Dedifferentiated amniotic fluid mesenchymal stem cell (primary cell): ENCODE measurements at regions not wholly inside any gene's neighbourhood (a gene's known extent, or its start where the extent isn't known, plus 50 kb on each side); places are given as distances from the start of the nearest gene placed in this dataset.
"Not testable (repeated sequence)": the region's sequence is repeated elsewhere in the genome, so short reads cannot be mapped to it uniquely, and the experiment has no call there.

Experiments
- DNase-seq: peaks from one replicate; pipeline ENCODE4 v3.0.0-alpha.2; 2016; ENCODE audit errors: extremely low spot score

DNA sequence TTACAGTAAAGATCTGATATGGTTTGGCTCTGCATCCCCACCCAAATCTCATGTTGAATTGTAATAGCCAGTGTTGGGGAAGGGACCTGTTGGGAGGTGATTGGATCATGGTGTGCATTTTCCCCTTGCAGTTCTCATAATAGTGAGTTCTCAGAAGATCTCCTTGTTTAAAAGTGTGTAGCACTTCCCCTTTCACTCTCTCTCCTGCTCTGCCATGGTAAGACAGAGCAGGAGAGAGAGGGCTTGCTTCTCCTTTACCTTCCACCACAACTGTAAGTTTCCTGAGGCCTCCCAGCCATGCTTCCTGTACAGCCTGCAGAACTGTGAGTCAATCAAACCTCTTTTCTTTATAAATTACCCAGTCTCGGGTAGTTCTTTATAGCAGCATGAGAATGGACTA is 1530.9 kb upstream of the C9orf72 start:
- DNase-seq, result not testable (repeated sequence)

DNA sequence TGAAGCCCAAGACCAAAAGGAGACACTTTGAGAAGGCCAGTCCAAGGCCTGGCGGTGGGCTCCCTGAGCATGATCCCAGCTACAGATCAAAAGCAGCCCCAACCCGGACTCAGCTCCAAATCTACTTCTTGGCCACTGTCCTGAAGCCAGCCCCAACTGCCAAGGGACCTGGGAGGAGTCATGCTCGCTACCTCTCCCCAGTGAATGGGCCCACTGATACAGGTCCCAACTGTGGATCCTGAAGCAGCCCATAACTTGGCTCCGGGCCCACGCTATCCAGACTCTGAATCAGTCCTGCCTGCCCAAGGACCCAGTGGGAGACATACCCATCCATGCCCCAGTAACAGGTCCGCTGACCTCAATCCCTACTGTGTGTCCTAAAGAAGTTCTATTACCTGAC is 1545.3 kb upstream of the C9orf72 start:
- no peak for DNase-seq

DNA sequence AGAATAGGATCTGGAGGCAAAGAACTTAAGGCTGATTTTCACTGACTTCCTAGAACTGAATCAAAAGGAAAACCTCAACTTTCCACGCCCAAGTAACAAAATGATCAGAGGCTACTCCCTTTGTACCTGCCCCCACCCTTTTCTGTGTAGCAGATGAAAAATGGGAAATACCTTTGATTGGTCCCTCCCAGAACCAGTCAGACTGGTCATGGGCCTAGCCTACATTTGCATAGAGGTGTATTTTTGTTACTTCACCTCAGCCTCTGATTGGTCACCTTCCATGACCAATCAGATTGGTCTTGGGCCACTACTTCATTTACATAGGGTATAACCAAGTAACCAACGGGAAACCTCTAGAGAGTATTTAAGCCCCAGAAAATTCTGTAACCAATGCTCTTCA is 1553.5 kb upstream of the C9orf72 start:
- DNase-seq, result no peak

DNA sequence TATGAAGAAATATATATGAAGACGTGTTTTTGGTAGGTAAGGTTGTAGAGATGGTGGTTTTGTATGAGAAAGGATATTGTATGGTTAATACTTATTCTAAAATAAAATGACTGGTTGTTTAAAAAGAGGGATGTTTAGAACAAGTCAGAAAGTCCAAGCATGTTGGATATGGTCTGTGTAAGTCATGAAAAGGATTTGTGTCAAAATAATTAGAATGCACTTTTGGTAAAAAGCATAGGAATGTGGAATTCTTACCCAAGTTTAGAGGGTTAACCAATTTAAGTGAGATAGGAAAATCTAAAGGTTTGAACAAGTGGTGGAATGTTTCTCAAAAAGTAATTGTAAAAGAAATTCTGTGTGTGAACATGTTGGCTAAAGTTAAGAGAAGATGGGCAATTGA is 1556.5 kb upstream of the C9orf72 start:
- no peak for DNase-seq

DNA sequence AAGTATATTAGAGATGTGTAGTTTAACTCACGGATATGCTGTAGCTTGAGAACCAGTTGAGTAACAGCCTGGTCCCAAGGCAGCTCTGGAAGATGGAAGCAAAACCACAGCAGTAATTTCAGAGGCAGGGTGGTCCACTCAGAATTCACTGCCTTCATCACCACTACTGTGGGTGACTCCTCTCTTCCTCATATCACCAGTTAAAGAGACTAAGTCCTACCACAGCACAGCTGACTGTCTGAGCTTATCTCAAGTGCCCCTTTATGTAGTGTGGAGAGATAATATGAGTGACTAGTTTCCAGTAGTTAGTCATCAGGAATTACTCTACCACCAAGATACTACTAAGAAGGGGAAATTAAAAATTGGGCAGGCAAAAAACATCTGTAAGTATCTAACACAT is 1571.2 kb upstream of the C9orf72 start:
- no peak for DNase-seq

DNA sequence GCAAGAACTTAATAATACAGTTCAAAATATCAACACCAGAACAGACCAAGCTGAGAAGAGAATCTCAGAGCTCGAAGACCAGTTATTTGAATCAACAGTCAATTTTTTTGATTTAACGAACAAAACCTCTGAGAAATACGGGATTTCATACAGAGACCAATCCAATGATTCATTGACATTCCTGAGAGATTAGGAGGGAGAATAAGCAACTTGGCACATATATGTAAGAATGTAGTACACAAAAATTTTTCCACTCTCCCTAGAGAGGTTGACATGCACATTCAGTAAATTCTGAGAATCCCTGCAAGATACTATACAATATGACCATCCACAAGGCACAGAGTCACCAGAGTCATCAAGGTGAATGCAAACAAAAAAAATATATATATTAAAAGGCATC is 1577.3 kb upstream of the C9orf72 start:
- no peak for DNase-seq

DNA sequence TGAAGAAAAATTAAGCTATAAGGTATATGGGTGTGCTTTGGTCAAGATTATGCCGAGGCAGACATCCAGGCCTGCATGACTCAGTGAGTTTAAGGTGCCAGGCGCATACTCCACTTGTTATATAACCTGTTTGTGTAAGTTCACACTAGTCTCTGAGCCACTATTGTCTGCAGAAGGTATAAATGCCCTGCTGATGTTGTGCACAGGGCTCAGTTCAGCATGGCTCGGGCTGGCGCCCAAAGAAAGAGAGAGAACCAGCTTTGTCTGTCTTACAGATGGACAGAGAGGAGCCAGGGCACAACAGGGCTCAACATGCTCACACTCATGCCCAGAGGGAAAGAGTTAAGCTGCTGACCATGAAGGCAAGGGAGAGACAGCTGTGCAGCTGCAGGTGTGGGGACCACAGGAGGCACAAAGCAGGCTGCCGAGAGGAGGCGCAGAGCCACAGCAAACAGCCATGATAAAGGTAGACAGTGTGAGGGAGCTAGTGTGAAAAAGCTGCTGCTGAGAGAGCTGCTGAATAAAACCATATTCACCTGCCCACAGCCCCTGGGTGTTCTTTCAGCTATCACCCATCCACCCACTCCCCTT is 1587.6 kb upstream of the C9orf72 start:
- no peak for DNase-seq

DNA sequence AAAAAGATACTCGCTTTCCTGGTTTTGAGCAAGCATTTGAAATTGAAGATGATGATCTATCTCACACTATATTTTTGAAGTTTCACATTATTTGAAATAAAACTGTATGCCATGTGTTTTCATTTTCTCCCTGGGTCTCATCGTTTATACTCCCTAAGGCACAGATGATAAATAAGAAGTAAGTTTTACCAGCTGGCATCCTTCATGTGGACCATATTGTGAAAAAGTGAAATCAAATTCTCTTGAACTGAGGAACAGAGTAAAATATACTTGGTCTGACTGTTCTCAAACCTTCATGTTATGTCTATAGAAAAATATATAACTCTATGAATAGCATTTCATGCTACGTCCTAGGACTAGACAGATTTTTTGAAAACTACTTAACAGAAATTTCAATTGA is 1600.9 kb upstream of the C9orf72 start:
- no peak for DNase-seq

DNA sequence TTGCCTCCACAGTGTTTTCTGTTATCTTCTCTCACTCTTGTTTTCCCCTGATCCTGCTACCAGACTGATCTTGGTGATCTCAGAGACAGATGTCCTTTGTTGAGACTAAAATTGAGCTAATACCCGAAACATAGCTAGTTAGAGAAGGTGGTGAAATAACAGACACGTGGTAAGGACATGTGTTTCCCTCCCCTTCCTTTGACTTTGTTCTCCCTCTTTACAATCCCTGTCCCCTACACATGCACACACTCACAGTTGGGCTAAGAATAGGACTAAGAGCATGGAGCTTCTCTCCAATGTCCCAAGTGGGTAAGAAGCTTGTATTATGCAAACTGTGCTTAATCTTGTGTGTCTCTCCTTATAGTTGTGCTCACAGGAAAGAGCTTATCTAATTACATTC is 1603.0 kb upstream of the C9orf72 start:
- no peak for DNase-seq

DNA sequence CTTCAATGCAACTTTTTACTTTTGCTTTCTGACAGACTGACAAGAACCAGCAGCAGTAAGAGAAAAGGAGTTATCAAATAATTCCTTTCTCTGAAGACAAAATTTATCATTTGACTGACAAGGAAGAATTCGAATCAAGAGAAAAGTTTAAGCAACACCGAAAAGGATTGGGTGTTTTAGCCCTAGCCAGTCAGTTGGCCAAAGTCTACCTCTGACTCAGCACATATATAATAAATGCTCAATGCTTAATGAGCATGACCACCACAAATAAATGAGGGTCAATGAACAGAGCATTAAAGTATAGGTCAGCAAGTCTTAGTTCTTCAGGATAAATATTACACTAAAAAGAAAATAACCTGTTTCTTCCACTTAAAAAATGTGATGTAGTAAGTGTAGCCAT is 1603.5 kb upstream of the C9orf72 start:
- no peak for DNase-seq

DNA sequence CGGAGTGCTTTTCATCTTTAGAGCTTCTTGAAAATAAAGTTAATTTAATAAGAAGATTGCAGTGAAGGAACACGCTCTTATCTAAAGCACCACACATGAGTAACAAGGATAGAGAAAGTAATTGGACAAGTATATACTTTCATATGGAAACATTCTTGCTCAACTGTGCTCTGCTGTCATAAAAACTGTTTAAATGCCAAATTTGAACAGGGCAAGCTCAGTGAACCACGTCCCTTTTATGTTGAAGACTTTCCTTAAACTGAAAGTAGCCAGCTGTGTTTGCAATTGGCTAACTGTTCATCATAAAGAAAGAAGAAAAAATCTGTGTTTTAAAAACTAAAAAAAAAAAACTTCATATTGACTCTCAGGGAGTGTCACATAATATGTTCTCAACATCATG is 1610.7 kb upstream of the C9orf72 start:
- DNase-seq, result no peak

DNA sequence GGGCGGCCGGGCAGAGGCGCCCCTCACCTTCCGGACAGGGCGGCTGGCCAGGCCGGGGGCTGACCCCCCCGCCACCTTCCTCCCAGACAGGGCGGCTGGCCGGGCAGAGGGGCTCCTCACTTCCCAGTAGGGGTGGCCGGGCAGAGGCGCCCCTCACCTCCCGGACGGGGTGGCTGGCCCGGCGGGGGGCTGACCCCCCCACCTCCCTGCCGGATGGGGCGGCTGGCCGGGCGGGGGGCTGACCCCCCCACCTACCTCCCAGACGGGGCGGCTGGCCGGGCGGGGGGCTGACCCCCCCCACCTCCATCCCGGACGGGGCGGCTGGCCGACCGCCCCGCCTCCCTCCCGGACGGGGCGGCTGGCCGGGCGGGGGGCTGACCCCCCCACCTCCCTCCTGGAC is 1615.5 kb upstream of the C9orf72 start:
- DNase-seq, result not testable (repeated sequence)

DNA sequence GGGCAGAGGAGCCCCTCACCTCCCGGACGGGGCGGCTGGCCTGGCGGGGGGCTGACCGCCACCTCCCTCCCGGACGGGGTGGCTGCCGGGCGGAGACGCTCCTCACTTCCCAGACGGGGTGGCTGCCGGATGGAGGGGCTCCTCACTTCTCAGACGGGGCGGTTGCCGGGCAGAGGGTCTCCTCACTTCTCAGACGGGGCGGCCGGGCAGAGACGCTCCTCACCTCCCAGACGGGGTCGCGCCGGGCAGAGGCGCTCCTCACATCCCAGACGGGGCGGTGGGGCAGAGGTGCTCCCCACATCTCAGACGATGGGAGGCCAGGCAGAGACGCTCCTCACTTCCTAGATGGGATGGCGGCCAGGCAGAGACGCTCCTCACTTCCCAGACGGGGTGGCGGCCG is 1615.9 kb upstream of the C9orf72 start:
- DNase-seq, result not testable (repeated sequence)

DNA sequence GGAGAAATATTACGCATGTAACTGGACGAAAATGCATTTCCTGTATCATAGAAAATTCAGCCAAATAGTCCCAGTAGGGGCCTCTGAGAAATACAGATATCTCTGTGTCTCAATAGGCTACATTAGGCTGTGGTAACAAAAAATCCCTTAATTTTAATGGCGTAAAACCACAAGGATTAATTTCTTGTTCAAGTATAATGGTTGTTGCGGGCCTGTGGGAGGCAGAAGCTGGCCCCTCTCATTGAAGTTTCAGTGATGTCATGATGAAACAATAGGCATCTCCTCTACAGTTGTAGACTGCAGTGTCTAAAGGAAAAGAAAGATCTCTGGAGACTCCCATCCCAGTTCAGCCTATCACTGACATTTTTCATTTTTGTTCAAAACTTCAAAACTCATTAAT is 1625.6 kb upstream of the C9orf72 start:
- no peak for DNase-seq

DNA sequence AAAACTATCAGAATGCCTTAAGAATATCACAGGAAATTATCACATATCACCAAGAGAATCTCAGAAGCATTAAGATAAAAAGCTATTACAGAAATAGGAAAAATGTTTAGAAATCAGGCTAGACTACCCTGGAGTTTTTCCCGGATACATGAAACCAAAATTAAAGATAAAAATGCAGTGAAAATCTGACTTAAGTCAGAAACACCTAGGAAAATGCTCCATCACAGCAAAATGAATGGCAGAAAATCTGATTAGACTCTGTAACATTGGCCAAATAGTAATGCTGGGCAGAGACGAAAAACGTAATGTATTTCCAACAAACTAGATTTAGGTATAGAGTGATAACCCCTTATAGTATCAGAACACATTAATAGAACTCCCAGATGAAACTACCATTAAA is 1626.7 kb upstream of the C9orf72 start:
- DNase-seq, result no peak

DNA sequence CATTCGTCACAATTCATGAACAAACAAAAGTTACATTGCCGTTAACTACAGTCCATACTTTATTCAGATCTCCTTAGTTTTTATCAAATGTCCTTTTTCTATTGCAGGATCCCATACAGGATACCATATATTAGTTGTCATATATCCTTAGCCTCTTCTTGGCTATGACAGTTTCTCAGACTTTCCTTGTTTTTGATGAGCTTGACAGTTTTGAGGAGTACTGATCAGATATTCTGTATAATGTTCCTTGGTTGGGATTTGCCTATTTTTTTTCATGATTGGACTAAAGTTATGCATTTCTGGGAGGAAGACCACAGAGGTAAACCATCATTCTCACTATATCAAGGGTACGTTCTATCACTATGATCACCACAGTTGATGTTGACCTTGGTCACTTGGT is 1627.4 kb upstream of the C9orf72 start:
- DNase-seq, result no peak

DNA sequence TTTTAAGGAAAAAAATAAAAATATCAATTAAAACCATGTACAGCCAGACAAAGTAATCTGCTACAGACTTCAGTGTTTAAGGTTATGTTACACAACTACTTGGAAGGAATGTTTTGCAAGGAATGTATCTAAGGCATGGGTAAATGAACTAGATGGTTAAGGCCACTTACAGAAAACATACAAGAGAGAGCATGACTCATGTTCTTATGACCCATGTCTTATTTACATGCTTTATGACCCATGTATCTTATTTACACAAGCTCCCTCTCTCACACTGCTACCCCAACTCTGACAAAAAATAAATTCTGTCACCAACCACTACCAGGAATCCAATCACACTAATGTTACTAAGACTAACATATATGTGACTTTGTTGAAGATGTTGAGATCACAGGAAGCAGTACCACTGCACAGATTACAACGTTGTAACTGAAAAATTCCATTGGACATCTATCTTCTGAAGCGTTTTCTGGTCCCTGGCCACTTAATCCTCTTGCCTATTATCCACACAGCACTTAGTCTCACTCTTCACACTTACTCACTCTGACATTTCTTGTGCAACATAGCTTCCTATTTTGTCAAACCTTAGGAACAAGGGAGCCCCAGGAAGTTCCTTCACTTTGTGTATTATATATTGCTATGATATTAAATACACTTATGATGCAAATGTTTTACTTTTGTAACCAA is 1630.1 kb upstream of the C9orf72 start:
- no peak for DNase-seq

DNA sequence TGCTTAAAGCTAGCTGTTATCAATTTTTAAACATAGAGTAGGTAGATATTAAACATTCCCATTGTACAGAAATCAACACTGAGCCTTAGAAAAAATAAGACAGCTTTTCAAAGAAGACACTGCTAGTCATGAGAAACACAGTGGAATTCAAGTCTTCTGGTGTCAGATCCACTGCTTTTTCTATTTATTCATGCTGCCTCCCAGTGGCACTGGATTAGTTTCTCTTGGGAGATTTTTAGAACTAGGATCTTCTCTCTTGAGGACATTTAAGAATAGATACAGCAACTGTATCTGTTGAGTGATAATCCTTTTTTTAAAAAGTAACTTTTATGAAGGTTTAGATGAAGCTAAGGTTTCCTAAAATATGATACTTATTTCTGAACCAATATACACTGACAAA is 1635.4 kb upstream of the C9orf72 start:
- no peak for DNase-seq

DNA sequence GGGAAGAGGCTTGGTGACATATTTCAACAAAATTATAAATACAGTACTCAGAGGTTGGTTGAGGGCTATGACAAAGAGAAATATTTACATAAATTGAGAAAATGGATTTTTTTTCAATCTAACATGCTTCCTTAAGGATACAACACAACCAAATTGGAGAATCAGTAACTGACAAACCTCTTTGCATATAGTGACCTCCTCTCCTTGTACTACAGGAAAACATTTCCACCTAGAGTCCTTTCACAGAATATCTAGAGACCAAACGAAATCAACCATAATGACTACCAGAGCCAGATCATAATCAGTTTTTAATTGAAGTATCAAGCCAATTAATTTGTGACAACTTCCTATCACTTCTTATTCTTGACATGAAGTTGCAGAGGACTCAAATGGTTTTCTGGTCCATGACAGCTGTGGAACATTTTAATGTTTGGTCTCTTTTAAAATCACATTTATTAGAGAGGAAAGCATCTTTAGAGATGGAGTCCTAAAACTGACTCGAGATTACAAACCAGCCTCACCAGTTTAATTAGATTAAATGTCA is 1636.5 kb upstream of the C9orf72 start:
- no peak for DNase-seq

DNA sequence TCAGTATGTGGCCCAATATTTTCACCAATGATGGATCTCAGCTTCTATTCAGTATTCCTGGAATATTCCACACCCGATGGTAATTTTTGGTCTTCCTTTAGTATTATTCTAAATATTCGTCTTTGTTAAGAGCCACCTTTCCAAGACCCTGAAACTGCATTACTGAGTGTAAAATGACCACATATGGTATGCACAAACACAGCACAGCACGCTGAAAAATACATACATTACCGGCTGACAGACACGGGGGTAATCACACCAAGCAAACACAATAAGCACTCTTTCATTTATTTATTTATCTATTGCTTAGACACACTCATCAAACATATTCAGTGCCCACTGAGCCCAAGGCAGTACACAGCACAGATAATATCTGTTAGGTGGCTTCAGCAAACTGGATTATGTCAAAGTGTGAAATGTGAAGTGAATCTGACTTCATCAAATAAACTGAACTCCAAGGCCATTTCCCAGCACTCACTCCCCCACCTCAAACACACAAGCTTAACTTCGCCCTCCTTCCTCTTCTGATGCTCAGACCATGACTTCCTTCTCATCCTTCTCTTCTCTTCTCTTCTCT is 1637.8 kb upstream of the C9orf72 start:
- no peak for DNase-seq

DNA sequence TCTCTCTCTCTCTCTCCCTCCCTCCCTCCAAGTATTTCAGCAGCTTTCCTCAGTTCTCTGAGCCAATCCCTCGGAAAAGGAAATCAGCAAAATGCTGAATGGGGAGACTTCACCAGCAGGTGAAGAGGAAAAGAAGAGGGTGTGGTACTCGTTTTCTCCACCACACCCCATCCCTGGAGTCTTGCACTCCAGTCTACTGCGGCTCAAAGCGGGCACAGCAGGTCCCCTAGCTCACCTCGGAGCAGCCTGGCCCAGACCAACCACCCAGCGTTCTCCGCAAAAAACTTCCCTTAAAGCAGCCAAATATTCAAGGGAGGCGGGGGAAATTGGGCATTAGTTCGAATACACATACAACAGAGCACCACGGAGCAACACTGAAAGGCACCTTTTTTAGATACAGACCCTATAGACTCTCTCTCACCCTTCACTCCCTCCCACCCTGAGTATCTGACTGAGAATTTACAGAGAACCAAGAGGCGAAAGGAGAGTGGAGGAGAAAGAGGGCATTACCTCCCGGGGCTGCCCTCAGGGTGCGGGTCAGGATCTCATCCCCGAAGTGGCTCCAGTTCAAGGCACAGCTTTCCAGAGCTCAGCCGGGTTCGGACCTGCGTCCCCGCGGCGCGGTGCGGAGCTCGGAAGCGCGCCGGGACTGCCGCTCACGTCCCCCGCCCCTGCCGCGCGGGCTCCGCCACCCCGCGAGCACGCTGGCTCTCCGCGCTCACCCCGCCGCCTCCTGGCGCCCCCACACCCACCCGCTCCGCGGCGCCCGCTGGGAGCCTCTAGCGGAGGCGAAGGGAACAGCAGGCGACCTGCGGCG is 1638.5 kb upstream of the C9orf72 start:
- no peak for DNase-seq
